Liver (tissue), 8 donors: ENCODE measurements at regions not wholly inside any gene's neighbourhood (a gene's known extent, or its start where the extent isn't known, plus 50 kb on each side); places are given as distances from the start of the nearest gene placed in this dataset.

Source experiments
- DNase-seq: peaks from one replicate; pipeline ENCODE4 v3.0.0-alpha.2; 2017; ENCODE audit warnings: low spot score
- H3K27ac ChIP-seq, 2 donors: one replicate each; pipeline ENCODE4 v1.7.0; 2013; ENCODE audit warnings: inconsistent platforms in 2 of 2, low read length in 2 of 2, control low read depth in 1 of 2, low read depth in 1 of 2, mild to moderate bottlenecking in 1 of 2
- H3K27me3 ChIP-seq, 4 donors: one replicate each; pipeline versions ENCODE4 v1.6.1 to v1.7.0; 2013; ENCODE audit warnings: low read length in 3 of 4, inconsistent platforms in 1 of 4, mild to moderate bottlenecking in 1 of 4, moderate library complexity in 1 of 4; ENCODE audit not compliant: control insufficient read depth in 4 of 4, insufficient read depth in 4 of 4
- H3K36me3 ChIP-seq, 4 donors: one replicate each; pipeline versions ENCODE4 v1.6.1 to v1.7.0; 2013; ENCODE audit warnings: low read length in 3 of 4, mild to moderate bottlenecking in 3 of 4, low read depth in 1 of 4, moderate library complexity in 1 of 4; ENCODE audit not compliant: control insufficient read depth in 4 of 4, insufficient read depth in 3 of 4
- H3K4me1 ChIP-seq, 4 donors: one replicate each; pipeline versions ENCODE4 v1.6.1 to v1.7.0; 2013; ENCODE audit warnings: low read length in 3 of 4, mild to moderate bottlenecking in 3 of 4, moderate library complexity in 1 of 4; ENCODE audit not compliant: control insufficient read depth in 4 of 4, insufficient read depth in 4 of 4
- H3K4me3 ChIP-seq, 3 donors: one replicate each; pipeline versions ENCODE4 v1.6.1 to v1.7.0; 2013; ENCODE audit warnings: low read length in 3 of 3, control low read depth in 1 of 3, low read depth in 1 of 3, mild to moderate bottlenecking in 1 of 3
- H3K9ac ChIP-seq, 2 donors: one replicate each; pipeline ENCODE4 v1.7.0; 2013; ENCODE audit warnings: low read length in 2 of 2, mild to moderate bottlenecking in 2 of 2, moderate library complexity in 2 of 2, control low read depth in 1 of 2, low read depth in 1 of 2
- H3K9me3 ChIP-seq, 4 donors: one replicate each; pipeline versions ENCODE4 v1.6.1 to v1.7.0; 2013; ENCODE audit warnings: low read length in 3 of 4; ENCODE audit not compliant: control insufficient read depth in 4 of 4
- ATF3 ChIP-seq: IDR thresholded peaks from 2 replicates; pipeline ENCODE4 v1.6.1; 2016; ENCODE audit warnings: antibody characterized with exemption
- EGR1 ChIP-seq, 2 donors: IDR thresholded peaks; 2 replicates each; pipeline ENCODE4 v1.6.1; 2016 to 2018; ENCODE audit warnings: antibody characterized with exemption in 2 of 2, low read depth in 2 of 2
- FOXA1 ChIP-seq: IDR thresholded peaks from 2 replicates; pipeline ENCODE4 v1.6.1; 2016; ENCODE audit warnings: antibody characterized with exemption
- FOXA2 ChIP-seq: IDR thresholded peaks from 2 replicates; pipeline ENCODE4 v1.6.1; 2016; ENCODE audit warnings: antibody characterized with exemption
- GABPA ChIP-seq, 2 donors: IDR thresholded peaks in 1 of 2; conservative IDR thresholded peaks in 1 of 2; 2 replicates each; pipeline ENCODE4 v1.6.1; 2016; ENCODE audit warnings: antibody characterized with exemption in 2 of 2, mild to moderate bottlenecking in 1 of 2, moderate library complexity in 1 of 2
- HNF4A ChIP-seq, 2 donors: conservative IDR thresholded peaks; 2 replicates each; pipeline ENCODE4 v1.6.1; 2016; ENCODE audit warnings: antibody characterized with exemption in 2 of 2, mild to moderate bottlenecking in 2 of 2
- HNF4G ChIP-seq: IDR thresholded peaks from 2 replicates; pipeline ENCODE4 v1.6.1; 2016; ENCODE audit warnings: antibody characterized with exemption
- JUND ChIP-seq, 2 donors: IDR thresholded peaks; 2 replicates each; pipeline ENCODE4 v1.6.1; 2016; ENCODE audit warnings: antibody characterized with exemption in 2 of 2
- MAX ChIP-seq: IDR thresholded peaks from 2 replicates; pipeline ENCODE4 v1.6.1; 2016; ENCODE audit warnings: antibody characterized with exemption
- NR2F2 ChIP-seq: IDR thresholded peaks from 2 replicates; pipeline ENCODE4 v1.6.1; 2016; ENCODE audit warnings: antibody characterized with exemption
- RAD21 ChIP-seq, 2 donors: IDR thresholded peaks; 2 replicates each; pipeline ENCODE4 v1.6.1; 2016; ENCODE audit warnings: antibody characterized with exemption in 2 of 2, mild to moderate bottlenecking in 2 of 2
- RXRA ChIP-seq, 2 donors: IDR thresholded peaks; 2 replicates each; pipeline ENCODE4 v1.6.1; 2017 to 2018; ENCODE audit warnings: antibody characterized with exemption in 2 of 2, mild to moderate bottlenecking in 1 of 2
- SP1 ChIP-seq: IDR thresholded peaks from 2 replicates; pipeline ENCODE4 v1.6.1; 2018; ENCODE audit warnings: antibody characterized with exemption, mild to moderate bottlenecking
- YY1 ChIP-seq: IDR thresholded peaks from 2 replicates; pipeline ENCODE4 v1.6.1; 2016; ENCODE audit warnings: antibody characterized with exemption, mild to moderate bottlenecking
- ZBTB33 ChIP-seq: IDR thresholded peaks from 2 replicates; pipeline ENCODE4 v1.6.1; 2016; ENCODE audit warnings: antibody characterized with exemption
- WGBS: extraction: QIAGEN DNeasy Blood & Tissue Kit; methylation state at CpG from one replicate; pipeline ENCODE4 v1.1.7; 2013; 5-methylcytosine and 5-hydroxymethylcytosine counted together
- TF ChIP-seq, protein P1 (sequence below): fragments of 150-350 bp; IDR thresholded peaks from 2 replicates; pipeline ENCODE4 v1.5.1; 2017; ENCODE audit warnings: improper control_type of control experiment, low read depth, low read length; ENCODE audit not compliant: missing input control
- donor health status: healthy.
- donor health status: healthy.
- donor health status: healthy.
- donor health status: healthy.
- donor health status: healthy.

GRCh38 chr4:173943547-173943946, 339.9 kb downstream of the FBXO8 start:
- WGBS = 26% methylated on average over 1 of the region's 1 CpG
- Histone ChIP-seq H3K4me3 (no peak overlapping the region), H3K27ac (no peak overlapping the region), H3K9ac (no peak overlapping the region), H3K9me3 (no peaks in the 10 kb centered on the region), H3K4me1 (no peaks in the 10 kb centered on the region), H3K36me3 (no peaks in the 10 kb centered on the region), H3K27me3 (peaks cover 0 to 5% (median 0%) of the 10 kb centered on the region in 4 donors)
- no peak for TF ChIP-seq FOXA2
- no peak for TF ChIP-seq ATF3
- TF ChIP-seq NR2F2 = no peak
- no peak for TF ChIP-seq SP1
- TF ChIP-seq, protein P1, sequence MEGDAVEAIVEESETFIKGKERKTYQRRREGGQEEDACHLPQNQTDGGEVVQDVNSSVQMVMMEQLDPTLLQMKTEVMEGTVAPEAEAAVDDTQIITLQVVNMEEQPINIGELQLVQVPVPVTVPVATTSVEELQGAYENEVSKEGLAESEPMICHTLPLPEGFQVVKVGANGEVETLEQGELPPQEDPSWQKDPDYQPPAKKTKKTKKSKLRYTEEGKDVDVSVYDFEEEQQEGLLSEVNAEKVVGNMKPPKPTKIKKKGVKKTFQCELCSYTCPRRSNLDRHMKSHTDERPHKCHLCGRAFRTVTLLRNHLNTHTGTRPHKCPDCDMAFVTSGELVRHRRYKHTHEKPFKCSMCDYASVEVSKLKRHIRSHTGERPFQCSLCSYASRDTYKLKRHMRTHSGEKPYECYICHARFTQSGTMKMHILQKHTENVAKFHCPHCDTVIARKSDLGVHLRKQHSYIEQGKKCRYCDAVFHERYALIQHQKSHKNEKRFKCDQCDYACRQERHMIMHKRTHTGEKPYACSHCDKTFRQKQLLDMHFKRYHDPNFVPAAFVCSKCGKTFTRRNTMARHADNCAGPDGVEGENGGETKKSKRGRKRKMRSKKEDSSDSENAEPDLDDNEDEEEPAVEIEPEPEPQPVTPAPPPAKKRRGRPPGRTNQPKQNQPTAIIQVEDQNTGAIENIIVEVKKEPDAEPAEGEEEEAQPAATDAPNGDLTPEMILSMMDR = no peak
- no peak for TF ChIP-seq GABPA (IDR thresholded peaks at IDR 0.05 in 1 of 2, conservative IDR thresholded peaks at IDR 0.05 in 1 of 2)
- TF ChIP-seq RAD21 (IDR thresholded peaks at IDR 0.05) = no peak
- TF ChIP-seq EGR1 (IDR thresholded peaks at IDR 0.05; ENCODE audit: low read depth in 2 of 2) = no peak
- no peak for TF ChIP-seq HNF4G
- no peak for DNase-seq

DNA sequence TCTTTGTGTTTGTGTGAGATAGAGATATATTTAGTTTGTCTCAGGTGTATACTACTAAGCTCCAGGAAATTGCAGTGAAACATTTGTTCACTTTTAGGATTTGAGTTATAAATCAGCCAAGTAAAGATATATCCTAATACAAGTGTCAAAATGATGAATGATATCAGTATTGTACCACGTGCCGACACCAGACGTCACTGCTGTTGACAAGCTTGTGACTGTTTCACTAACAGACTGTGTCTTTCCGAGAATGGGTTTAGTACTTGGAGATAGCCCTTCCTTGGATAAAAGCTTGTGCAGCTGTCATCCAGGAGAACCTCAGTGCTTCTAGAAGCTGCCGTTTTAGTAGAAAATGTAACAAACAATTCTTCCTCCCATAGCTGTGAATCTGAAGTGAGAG, 343.3 kb downstream of the FBXO8 start:
- H3K4me3 ChIP-seq = no peak overlapping the region
- WGBS = 39% methylated on average over 5 of the region's 5 CpGs
- TF ChIP-seq FOXA1 = no peak
- TF ChIP-seq NR2F2 = no peak
- TF ChIP-seq, protein P1 = no peak
- TF ChIP-seq EGR1 (IDR thresholded peaks at IDR 0.05; ENCODE audit: low read depth in 2 of 2) = no peak
- no peak for TF ChIP-seq ZBTB33
- TF ChIP-seq RAD21 (IDR thresholded peaks at IDR 0.05) = no peak
- no peak for TF ChIP-seq RXRA (IDR thresholded peaks at IDR 0.05)
- TF ChIP-seq HNF4G = no peak
- no peak for TF ChIP-seq SP1
- no peak for TF ChIP-seq JUND (IDR thresholded peaks at IDR 0.05)
- no peak for TF ChIP-seq GABPA (IDR thresholded peaks at IDR 0.05 in 1 of 2, conservative IDR thresholded peaks at IDR 0.05 in 1 of 2)
- no peak for TF ChIP-seq MAX
- TF ChIP-seq ATF3 = no peak
- TF ChIP-seq YY1 = no peak
- TF ChIP-seq HNF4A (conservative IDR thresholded peaks at IDR 0.05) = no peak
- H3K27me3 ChIP-seq = peaks cover 0 to 4% (median 0%) of the 10 kb centered on the region in 4 donors
- no peaks in the 10 kb centered on the region for H3K9me3 ChIP-seq
- H3K36me3 ChIP-seq = no peaks in the 10 kb centered on the region
- DNase-seq = no peak
- no peak overlapping the region for H3K9ac ChIP-seq
- H3K4me1 ChIP-seq = no peaks in the 10 kb centered on the region
- no peak overlapping the region for H3K27ac ChIP-seq
